ENCODE measurements at regions not wholly inside any gene's neighbourhood (a gene's known extent, or its start where the extent isn't known, plus 50 kb on each side); places are given as distances from the start of the nearest gene placed in this dataset.

DNA sequence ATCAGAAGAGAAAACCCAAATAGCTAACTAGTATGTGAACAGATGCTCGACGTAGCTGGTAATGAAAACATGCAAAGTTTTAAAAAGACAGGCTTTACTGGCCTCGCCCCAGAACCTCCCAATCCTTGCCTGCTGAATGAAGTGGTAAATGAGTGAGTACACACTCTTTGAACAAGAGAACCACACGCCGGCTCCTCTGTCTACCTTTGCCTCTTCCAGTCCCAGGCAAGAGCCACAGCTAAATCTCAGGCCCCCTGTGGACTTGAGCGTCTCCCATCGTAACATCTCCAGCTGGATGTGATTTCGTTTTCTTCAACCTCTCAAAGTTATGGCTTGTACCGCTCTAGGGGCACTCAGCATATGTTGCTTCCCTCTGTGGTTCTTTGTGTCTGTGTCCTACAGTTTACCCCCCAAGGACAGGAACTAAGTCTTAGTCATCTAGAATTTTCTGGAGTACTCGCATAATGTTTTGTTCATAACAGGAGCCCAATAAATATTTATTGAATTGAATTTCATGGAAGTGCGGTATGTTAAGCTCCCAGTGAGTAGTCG is 153.2 kb upstream of the TAB2 start:
- 80% methylated on average over 12 of the region's 12 CpGs for WGBS (ENCODE audit: low lambda C conversion rate, missing lambda C conversion rate)
- Histone ChIP-seq H4K20me1 (ENCODE audit: insufficient read depth, poor library complexity, severe bottlenecking) (no peaks in the 10 kb centered on the region), H3K4me3 (no peak overlapping the region), H2AFZ (no peak overlapping the region), H3K27ac (no peak overlapping the region), H3K9me2 (replicated peaks; ENCODE audit: insufficient read depth) (no peaks in the 10 kb centered on the region), H3K9me3 (ENCODE audit: low read depth) (no peaks in the 10 kb centered on the region), H3K27me3 (no peaks in the 10 kb centered on the region), H3K4me2 (no peak overlapping the region), H3K36me3 (replicated peaks; ENCODE audit: insufficient read depth, low read depth) (no peaks in the 10 kb centered on the region), H3K4me1 (ENCODE audit: insufficient read depth) (peaks cover 6% of the 10 kb centered on the region), H3K79me2 (no peaks in the 10 kb centered on the region)
- no peak for DNase-seq (ENCODE audit: low spot score)
- TF ChIP-seq EZH2phosphoT487 (IDR thresholded peaks at IDR 0.05; ENCODE audit: low read depth, severe bottlenecking, unreplicated experiment): no peak
- no peak for TF ChIP-seq EZH2 (IDR thresholded peaks at IDR 0.05; ENCODE audit: borderline replicate concordance)

DNA sequence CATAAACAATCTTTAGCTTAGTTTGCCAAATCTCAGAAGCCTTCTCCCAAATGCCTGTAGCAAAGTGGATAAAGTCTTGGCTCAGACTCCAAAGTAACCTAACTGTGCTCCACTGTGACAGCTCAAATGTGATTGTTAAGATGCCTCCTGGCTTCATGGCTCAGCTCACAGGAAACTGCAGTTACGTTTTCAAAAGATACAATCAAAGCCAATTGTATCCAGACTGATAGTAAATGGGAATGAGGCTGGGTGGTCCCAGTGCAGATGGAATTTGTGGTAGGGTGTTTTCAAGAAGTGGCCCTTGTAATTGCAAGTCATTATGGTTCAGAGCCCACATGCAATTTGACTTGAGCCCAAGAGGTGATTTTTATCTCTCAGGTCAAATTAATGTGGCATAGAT is 151.2 kb upstream of the TAB2 start:
- H3K27ac ChIP-seq: peak overlapping the region; percentile 39
- H3K9me2 ChIP-seq (replicated peaks; ENCODE audit: insufficient read depth): no peaks in the 10 kb centered on the region
- H3K4me2 ChIP-seq: peak overlapping the region; percentile 39
- H3K36me3 ChIP-seq (replicated peaks; ENCODE audit: insufficient read depth, low read depth): no peaks in the 10 kb centered on the region
- H3K9me3 ChIP-seq (ENCODE audit: low read depth): no peaks in the 10 kb centered on the region
- DNase-seq (ENCODE audit: low spot score): no peak
- no peaks in the 10 kb centered on the region for H3K27me3 ChIP-seq
- H3K4me3 ChIP-seq: no peak overlapping the region
- no peak for TF ChIP-seq EZH2 (IDR thresholded peaks at IDR 0.05; ENCODE audit: borderline replicate concordance)
- no peak for TF ChIP-seq EZH2phosphoT487 (IDR thresholded peaks at IDR 0.05; ENCODE audit: low read depth, severe bottlenecking, unreplicated experiment)
- TF ChIP-seq, protein P1, sequence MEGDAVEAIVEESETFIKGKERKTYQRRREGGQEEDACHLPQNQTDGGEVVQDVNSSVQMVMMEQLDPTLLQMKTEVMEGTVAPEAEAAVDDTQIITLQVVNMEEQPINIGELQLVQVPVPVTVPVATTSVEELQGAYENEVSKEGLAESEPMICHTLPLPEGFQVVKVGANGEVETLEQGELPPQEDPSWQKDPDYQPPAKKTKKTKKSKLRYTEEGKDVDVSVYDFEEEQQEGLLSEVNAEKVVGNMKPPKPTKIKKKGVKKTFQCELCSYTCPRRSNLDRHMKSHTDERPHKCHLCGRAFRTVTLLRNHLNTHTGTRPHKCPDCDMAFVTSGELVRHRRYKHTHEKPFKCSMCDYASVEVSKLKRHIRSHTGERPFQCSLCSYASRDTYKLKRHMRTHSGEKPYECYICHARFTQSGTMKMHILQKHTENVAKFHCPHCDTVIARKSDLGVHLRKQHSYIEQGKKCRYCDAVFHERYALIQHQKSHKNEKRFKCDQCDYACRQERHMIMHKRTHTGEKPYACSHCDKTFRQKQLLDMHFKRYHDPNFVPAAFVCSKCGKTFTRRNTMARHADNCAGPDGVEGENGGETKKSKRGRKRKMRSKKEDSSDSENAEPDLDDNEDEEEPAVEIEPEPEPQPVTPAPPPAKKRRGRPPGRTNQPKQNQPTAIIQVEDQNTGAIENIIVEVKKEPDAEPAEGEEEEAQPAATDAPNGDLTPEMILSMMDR (IDR thresholded peaks at IDR 0.05; ENCODE audit: poor library complexity): no peak
- H3K4me1 ChIP-seq (ENCODE audit: insufficient read depth): peaks cover 6% of the 10 kb centered on the region
- H2AFZ ChIP-seq: no peak overlapping the region
- H4K20me1 ChIP-seq (ENCODE audit: insufficient read depth, poor library complexity, severe bottlenecking): no peaks in the 10 kb centered on the region
- no peaks in the 10 kb centered on the region for H3K79me2 ChIP-seq
- 37% methylated on average over 1 of the region's 1 CpG for WGBS (ENCODE audit: low lambda C conversion rate, missing lambda C conversion rate)

DNA sequence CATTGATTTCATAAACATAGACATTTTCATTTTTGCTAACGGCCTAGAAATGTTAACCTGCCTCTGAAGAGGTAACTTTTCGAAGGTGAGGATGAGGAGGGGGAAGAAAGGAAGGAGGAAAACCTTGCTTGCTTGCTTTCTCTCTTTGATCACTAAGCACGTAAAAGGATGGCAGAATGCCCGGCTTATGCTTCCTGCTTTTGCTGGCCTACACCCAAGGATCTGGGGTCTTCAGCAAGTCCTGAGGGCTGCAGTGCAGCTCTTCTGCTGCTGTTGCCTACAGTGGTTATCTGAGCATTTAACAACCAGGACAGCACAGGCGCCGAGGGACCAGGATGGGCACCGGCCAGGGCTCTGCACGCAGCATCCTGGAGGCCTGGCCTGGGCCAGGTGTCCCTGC is 150.8 kb upstream of the TAB2 start:
- no peaks in the 10 kb centered on the region for H3K9me2 ChIP-seq (replicated peaks; ENCODE audit: insufficient read depth)
- no peak overlapping the region for H2AFZ ChIP-seq
- no peaks in the 10 kb centered on the region for H3K27me3 ChIP-seq
- TF ChIP-seq EZH2phosphoT487 (IDR thresholded peaks at IDR 0.05; ENCODE audit: low read depth, severe bottlenecking, unreplicated experiment) (no peak), EZH2 (IDR thresholded peaks at IDR 0.05; ENCODE audit: borderline replicate concordance) (no peak)
- TF ChIP-seq, protein P1 (IDR thresholded peaks at IDR 0.05; ENCODE audit: poor library complexity): no peak
- H3K4me2 ChIP-seq: peak overlapping the region; percentile 39
- H3K36me3 ChIP-seq (replicated peaks; ENCODE audit: insufficient read depth, low read depth): no peaks in the 10 kb centered on the region
- H3K79me2 ChIP-seq: no peaks in the 10 kb centered on the region
- no peak overlapping the region for H3K4me3 ChIP-seq
- peak overlapping the region; percentile 39 for H3K27ac ChIP-seq
- no peaks in the 10 kb centered on the region for H4K20me1 ChIP-seq (ENCODE audit: insufficient read depth, poor library complexity, severe bottlenecking)
- WGBS (ENCODE audit: low lambda C conversion rate, missing lambda C conversion rate): 63% methylated on average over 8 of the region's 8 CpGs
- DNase-seq (ENCODE audit: low spot score): peak; percentile 28
- no peaks in the 10 kb centered on the region for H3K9me3 ChIP-seq (ENCODE audit: low read depth)
- H3K4me1 ChIP-seq (ENCODE audit: insufficient read depth): peaks cover 6% of the 10 kb centered on the region

DNA sequence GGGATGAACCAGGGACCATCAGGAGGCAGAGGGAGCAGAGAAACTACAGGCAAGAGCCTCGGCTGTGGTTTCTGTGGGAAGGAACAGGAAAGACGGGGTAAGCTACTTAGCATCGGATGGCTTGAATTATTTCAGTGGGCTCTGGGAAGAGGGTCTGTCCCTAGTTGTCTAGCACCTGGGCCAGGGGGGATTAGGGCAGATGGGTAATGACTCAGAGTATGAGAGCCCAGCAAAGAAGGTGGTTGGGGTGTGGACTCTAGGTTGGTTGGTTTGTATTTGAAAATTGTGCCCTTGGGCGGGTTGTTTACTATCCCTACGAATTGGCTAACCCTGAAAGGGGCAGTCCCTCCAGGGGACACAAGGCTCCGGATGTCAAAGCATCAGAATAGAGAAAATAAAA is 148.5 kb upstream of the TAB2 start:
- Histone ChIP-seq H3K9me3 (ENCODE audit: low read depth) (no peaks in the 10 kb centered on the region), H3K4me2 (no peak overlapping the region), H3K27ac (no peak overlapping the region), H3K9me2 (replicated peaks; ENCODE audit: insufficient read depth) (no peaks in the 10 kb centered on the region), H4K20me1 (ENCODE audit: insufficient read depth, poor library complexity, severe bottlenecking) (no peaks in the 10 kb centered on the region), H3K36me3 (replicated peaks; ENCODE audit: insufficient read depth, low read depth) (no peaks in the 10 kb centered on the region), H3K4me3 (no peak overlapping the region), H3K4me1 (ENCODE audit: insufficient read depth) (peaks cover 6% of the 10 kb centered on the region), H2AFZ (no peak overlapping the region), H3K79me2 (no peaks in the 10 kb centered on the region), H3K27me3 (no peaks in the 10 kb centered on the region)
- TF ChIP-seq, protein P1 (IDR thresholded peaks at IDR 0.05; ENCODE audit: poor library complexity): no peak
- TF ChIP-seq EZH2 (IDR thresholded peaks at IDR 0.05; ENCODE audit: borderline replicate concordance) (no peak), EZH2phosphoT487 (IDR thresholded peaks at IDR 0.05; ENCODE audit: low read depth, severe bottlenecking, unreplicated experiment) (no peak)
- no peak for DNase-seq (ENCODE audit: low spot score)
- 88% methylated on average over 6 of the region's 6 CpGs for WGBS (ENCODE audit: low lambda C conversion rate, missing lambda C conversion rate)

Measured in hepatocyte (in vitro differentiated cells).